GM12891 (cell line): ENCODE measurements at regions not wholly inside any gene's neighbourhood (a gene's known extent, or its start where the extent isn't known, plus 50 kb on each side); places are given as distances from the start of the nearest gene placed in this dataset.

ENCODE experiments used
- POLR2A ChIP-seq: IDR thresholded peaks from 2 replicates; pipeline ENCODE4 v1.6.1; 2011; ENCODE audit warnings: low read depth, low read length, control low read depth
- POLR2AphosphoS5 ChIP-seq: IDR thresholded peaks from 2 replicates; pipeline ENCODE4 v1.6.1; 2011; ENCODE audit warnings: low read depth, low read length, control low read depth
- SPI1 ChIP-seq: IDR thresholded peaks from 2 replicates; pipeline ENCODE4 v1.6.1; 2011; ENCODE audit warnings: low read depth, low read length, control low read depth

DNA sequence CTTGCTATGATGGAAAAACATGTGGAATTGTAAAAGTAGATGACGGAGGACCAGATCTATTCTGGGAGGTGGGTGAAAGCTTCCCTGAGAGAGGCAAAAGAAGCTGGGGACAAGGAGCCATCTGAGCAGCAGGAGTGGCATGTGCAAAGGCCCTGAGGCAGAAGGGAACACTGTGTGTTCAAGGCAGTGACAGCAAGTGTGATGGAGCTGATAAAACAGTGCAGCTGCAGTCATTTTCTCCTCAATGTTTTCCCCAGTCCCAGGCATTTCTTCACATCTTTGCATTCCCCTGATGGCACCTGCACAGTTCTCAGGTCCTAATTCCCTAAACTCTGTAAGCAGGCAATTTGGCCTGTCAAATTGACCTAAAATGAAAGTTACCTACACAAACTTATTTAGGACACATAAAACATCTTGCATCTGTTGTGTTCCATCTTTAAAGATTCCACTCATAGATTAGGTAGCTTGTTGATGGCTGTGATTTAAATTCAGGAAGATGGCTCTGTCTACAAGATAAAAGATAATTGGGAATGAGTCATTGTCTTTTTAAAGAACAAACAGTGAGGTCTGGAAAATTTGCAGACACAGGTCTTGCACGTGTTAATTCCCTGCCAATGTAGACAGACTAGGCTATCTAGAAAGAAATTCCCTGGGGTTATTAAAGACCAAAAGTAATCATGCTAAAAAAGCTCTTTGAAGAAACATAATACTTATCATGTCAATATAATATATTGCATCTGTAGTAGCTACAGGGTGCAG lies 289.6 kb upstream of the SGCD start:
- TF ChIP-seq POLR2A (no peak), POLR2AphosphoS5 (no peak), SPI1 (no peak)
